HFFc6 (cell line): ENCODE measurements at regions not wholly inside any gene's neighbourhood (a gene's known extent, or its start where the extent isn't known, plus 50 kb on each side); places are given as distances from the start of the nearest gene placed in this dataset.

Experiments
- DNase-seq: peaks from one replicate; pipeline ENCODE4 v3.0.0-alpha.2; 2018
- H3K27ac Mint-ChIP-seq: 2 replicates; pipeline ENCODE4 v1.8.0; 2020; ENCODE audit warnings: mild to moderate bottlenecking, mixed read lengths
- H3K27me3 Mint-ChIP-seq: 2 replicates; pipeline ENCODE4 v1.8.0; 2021; ENCODE audit warnings: mild to moderate bottlenecking, moderate library complexity, mixed read lengths; ENCODE audit not compliant: insufficient read depth
- H3K36me3 Mint-ChIP-seq: 2 replicates; pipeline ENCODE4 v1.8.0; 2021; ENCODE audit warnings: low read depth, mixed read lengths
- H3K4me1 Mint-ChIP-seq: 2 replicates; pipeline ENCODE4 v1.8.0; 2020; ENCODE audit warnings: low read depth, mixed read lengths
- H3K4me3 Mint-ChIP-seq: 2 replicates; pipeline ENCODE4 v1.8.0; 2020; ENCODE audit warnings: mild to moderate bottlenecking, moderate library complexity, mixed read lengths
- H3K9me3 Mint-ChIP-seq: 2 replicates; pipeline ENCODE4 v1.8.0; 2020; ENCODE audit warnings: mild to moderate bottlenecking, mixed read lengths
- CTCF ChIP-seq: fragments of 200-600 bp; sonication (generic); IDR thresholded peaks from 2 replicates; pipeline ENCODE4 v1.5.0; 2021; ENCODE audit warnings: antibody characterized with exemption, mild to moderate bottlenecking

GRCh38 chr6:56864171-56864616 is 90.7 kb upstream of the BEND6 start:
- Mint-ChIP-seq H3K4me3 (peak overlapping the region; percentile 75), H3K27ac (peak overlapping the region; percentile 80), H3K9me3 (no peaks in the 10 kb centered on the region), H3K4me1 (peaks cover 100% of the 10 kb centered on the region), H3K27me3 (no peaks in the 10 kb centered on the region), H3K36me3 (peaks cover 4% of the 10 kb centered on the region; the same call in 1 of the 2 replicates)
- DNase-seq = no peak
- TF ChIP-seq CTCF = no peak

GRCh38 chr6:56863366-56863765 is 91.5 kb upstream of the BEND6 start:
- Mint-ChIP-seq H3K36me3 (peaks cover 5% of the 10 kb centered on the region; the same call in 1 of the 2 replicates), H3K27ac (peak overlapping the region; percentile 80), H3K4me1 (peaks cover 96% of the 10 kb centered on the region), H3K9me3 (no peaks in the 10 kb centered on the region), H3K4me3 (peak overlapping the region; percentile 75), H3K27me3 (no peaks in the 10 kb centered on the region)
- TF ChIP-seq CTCF = no peak
- no peak for DNase-seq

- Mint-ChIP-seq H3K27ac (peak overlapping the region; percentile 80), H3K4me1 (peaks cover 88% of the 10 kb centered on the region), H3K9me3 (no peaks in the 10 kb centered on the region), H3K4me3 (peak overlapping the region; percentile 75), H3K36me3 (peaks cover 12% of the 10 kb centered on the region; the same call in 1 of the 2 replicates), H3K27me3 (no peaks in the 10 kb centered on the region)
- no peak for TF ChIP-seq CTCF
- peak; percentile 59 for DNase-seq
Observed at GRCh38 chr6:56862415-56863175, 92.3 kb upstream of the BEND6 start.

GRCh38 chr6:56860475-56860874 is 94.4 kb upstream of the BEND6 start:
- Mint-ChIP-seq H3K36me3 (peaks cover 9% of the 10 kb centered on the region; the same call in 1 of the 2 replicates), H3K4me1 (peaks cover 67% of the 10 kb centered on the region), H3K27ac (peak overlapping the region; percentile 49), H3K4me3 (peak overlapping the region; percentile 56), H3K9me3 (no peaks in the 10 kb centered on the region), H3K27me3 (no peaks in the 10 kb centered on the region)
- TF ChIP-seq CTCF = no peak
- DNase-seq = no peak

- no peak overlapping the region for H3K27ac Mint-ChIP-seq
- no peaks in the 10 kb centered on the region for H3K27me3 Mint-ChIP-seq
- no peaks in the 10 kb centered on the region for H3K9me3 Mint-ChIP-seq
- no peak for TF ChIP-seq CTCF
- no peak for DNase-seq
- H3K4me3 Mint-ChIP-seq = no peak overlapping the region
- H3K36me3 Mint-ChIP-seq = peaks cover 14% of the 10 kb centered on the region
- peaks cover 44% of the 10 kb centered on the region for H3K4me1 Mint-ChIP-seq
Observed at GRCh38 chr6:56856036-56856580, 98.8 kb upstream of the BEND6 start.
